Fibroblast of skin of back (primary cell): ENCODE measurements at regions not wholly inside any gene's neighbourhood (a gene's known extent, or its start where the extent isn't known, plus 50 kb on each side); places are given as distances from the start of the nearest gene placed in this dataset.
"Not testable (repeated sequence)": the region's sequence is repeated elsewhere in the genome, so short reads cannot be mapped to it uniquely, and the experiment has no call there.

Source experiments
- DNase-seq: peaks from one replicate; pipeline ENCODE4 v3.0.0-alpha.2; 2013

- no peak for DNase-seq
Measured at GRCh38 chr12:100083308-100083707, 59.4 kb downstream of the BLTP3B start.

GRCh38 chr12:100078777-100079176, 63.9 kb downstream of the BLTP3B start:
- not testable (repeated sequence) for DNase-seq

GRCh38 chr12:100077367-100077766, 65.3 kb downstream of the BLTP3B start:
- DNase-seq, result peak; percentile 1

DNA sequence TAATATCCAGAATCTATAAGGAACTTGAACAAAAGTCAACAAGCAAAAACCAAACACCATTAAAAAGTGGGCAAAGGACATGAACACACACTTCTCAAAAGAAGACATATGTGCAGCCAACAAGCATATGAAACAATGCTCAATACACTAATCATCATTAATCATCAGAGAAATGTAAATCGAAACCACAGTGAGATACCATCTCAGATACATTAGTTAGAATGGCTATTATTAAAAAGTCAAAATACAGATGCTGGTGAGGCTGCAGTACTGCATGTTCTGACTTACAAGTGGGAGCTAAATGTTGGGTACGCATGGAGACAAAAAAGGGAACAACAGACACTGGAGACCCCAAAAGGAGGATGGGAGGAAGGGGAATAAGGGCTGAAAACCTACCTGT, 67.1 kb downstream of the BLTP3B start:
- no peak for DNase-seq

GRCh38 chr12:100069795-100070194, 72.9 kb downstream of the BLTP3B start:
- no peak for DNase-seq

GRCh38 chr12:100068305-100068704, 74.4 kb downstream of the BLTP3B start:
- no peak for DNase-seq

GRCh38 chr12:100061814-100062213, 77.1 kb upstream of the ANKS1B start:
- DNase-seq, result peak; percentile 10

GRCh38 chr12:100058482-100059029, 73.8 kb upstream of the ANKS1B start:
- DNase-seq, result peak; percentile 90

DNA sequence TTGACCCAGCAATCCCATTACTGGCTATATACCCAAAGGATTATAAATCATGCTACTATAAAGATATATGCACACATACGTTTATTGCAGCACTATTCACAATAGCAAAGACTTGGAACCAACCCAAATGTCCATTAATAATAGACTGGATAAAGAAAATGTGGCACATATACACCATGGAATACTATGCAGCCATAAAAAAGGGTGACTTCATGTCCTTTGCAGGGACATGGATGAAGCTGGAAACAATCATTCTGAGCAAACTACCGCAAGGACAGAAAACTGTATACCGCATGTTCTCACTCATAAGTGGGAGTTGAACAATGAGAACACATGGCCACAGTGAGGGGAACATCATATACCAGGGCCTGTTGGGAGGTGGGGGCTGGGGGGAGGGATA, 61.5 kb upstream of the ANKS1B start:
- DNase-seq, result not testable (repeated sequence)

GRCh38 chr12:100044266-100044665, 59.5 kb upstream of the ANKS1B start:
- no peak for DNase-seq

DNA sequence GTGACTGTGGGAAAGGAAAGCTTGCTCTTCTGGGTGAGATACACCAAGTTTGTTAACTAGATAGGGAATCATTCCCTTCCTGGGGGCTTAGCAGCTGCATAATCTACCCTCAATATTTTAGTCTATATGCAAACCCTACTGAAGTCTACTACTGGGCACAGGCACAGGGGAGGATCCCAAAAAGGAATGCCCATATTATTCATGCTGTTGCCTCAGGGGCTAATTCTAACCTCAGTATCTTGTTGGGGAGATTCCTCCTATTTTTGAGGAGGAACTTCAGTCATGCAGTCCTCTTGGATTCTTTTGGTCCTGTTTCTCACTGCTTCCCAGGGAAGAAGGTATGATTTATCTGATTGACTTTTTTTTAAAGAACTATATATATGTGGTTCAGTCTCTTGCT, 58.9 kb upstream of the ANKS1B start:
- DNase-seq, result no peak
